Cerebellar nuclear complex (tissue), 1 donor: ENCODE measurements at regions not wholly inside any gene's neighbourhood (a gene's known extent, or its start where the extent isn't known, plus 50 kb on each side); places are given as distances from the start of the nearest gene placed in this dataset.

ENCODE experiments used
- DNase-seq, 2 experiments: peaks; one replicate each; lab custom pipeline; 2025; lab: John Stamatoyannopoulos, UW

DNA sequence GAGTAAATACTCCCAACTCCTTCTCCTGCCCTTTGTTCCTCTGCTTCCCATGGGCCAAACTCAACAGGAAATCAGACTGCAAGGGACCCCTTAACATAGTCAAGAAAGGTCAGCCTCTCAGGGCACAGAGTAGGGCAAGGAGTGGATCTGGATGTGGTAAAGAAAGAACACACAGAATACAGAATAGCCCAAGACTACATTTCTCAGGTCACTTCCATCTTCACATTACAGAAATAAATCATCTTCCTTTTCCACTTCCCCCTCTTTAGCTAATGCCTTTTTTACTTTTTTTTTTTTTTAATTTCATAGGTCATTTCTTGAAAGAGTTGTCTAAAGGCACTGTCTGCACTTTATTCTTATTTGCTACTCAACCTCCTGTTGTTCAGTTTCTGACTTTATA lies 558.3 kb downstream of the TNS1 start:
- DNase-seq = no peak

DNA sequence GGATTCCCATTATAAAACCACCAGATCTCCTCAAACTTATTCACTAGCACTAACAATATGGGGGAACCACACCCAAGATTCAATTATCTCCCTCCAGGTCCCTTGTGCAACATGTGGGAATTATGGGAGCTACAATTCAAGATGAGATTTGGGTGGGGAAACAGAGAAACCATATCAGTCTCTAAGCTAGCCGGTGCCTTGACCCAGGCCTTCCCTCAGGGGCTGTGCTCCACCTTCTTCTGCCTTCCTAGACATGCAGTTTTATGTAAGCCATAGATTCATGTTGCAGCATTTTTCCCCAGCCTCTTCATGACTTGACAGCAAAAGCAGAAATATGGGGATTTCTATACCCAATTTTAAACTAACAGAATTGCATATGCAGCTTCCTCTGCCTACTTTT lies 559.2 kb downstream of the TNS1 start:
- no peak for DNase-seq

- DNase-seq = no peak
Observed at GRCh38 chr2:217440000-217440399, 562.8 kb downstream of the TNS1 start.

DNA sequence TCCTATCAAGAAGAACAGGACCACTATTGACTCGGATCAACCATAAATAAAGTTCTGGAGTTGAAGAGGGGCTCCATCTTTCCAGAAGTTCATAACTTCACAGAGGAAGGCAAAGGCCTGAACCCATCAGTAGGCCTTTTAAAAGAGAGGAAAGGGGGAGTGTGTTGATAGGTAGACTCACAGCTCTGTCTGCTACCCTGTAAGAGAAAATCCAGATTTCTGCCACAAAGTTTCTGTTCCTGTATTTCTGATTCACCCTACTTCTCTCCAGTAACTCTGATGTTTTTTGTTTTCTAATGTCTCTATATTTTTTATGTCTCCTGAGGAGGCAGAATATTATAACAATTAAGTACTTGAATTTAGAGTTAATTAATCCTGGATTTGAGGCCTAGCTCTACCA lies 564.0 kb downstream of the TNS1 start:
- no peak for DNase-seq

DNA sequence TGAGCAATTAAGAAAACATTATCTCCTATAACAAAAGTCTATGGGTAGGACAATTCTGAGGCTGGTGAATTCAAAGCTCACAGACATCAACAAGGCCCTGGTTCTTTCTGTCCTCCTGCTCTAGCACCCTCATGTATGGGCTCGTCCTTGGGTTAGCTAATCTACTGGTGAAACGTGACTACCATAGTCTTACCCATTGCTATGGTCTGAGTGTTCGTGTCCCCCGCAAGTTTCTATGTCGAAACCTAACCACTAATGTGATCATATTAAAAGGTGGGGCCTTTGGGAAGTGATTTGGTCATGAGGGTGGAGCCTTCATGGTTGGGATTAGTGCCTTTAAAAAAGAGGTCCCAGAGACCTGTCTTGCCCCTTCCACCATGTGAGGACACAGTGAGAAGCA lies 564.7 kb downstream of the TNS1 start:
- no peak for DNase-seq

DNA sequence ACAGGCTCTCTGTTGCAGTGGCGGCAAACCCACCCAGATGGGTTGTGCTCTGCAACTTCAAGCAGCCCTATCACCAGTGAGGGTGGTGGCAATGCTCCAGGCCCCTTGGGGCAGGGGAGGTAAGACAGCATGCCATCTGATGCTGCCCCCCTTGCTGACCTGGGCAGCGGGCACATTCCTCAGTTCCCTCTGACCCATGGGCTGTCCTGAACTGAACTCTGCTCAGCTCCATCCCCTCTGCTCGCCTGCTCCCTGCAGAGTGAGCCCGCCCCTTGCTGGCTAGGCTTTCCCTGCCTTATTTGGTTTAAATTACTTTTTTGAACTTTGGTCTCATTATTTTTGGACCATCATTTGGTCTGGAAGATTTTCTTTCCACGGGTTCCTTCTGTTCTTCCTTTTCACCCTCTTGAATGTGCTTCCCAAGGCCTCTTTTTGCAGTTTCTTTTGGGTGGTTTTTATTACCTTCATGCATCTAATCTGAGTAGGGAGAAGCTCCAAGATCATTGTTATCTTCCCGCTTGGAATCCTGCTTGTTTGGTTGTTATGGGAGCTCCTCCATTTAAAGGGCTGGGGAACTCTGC lies 565.4 kb downstream of the TNS1 start:
- DNase-seq = no peak

- no peak for DNase-seq
Observed at GRCh38 chr2:217436386-217436785, 566.4 kb downstream of the TNS1 start.

GRCh38 chr2:217434180-217434975 lies 568.4 kb downstream of the TNS1 start:
- DNase-seq = peak; percentile 58 to 69

DNA sequence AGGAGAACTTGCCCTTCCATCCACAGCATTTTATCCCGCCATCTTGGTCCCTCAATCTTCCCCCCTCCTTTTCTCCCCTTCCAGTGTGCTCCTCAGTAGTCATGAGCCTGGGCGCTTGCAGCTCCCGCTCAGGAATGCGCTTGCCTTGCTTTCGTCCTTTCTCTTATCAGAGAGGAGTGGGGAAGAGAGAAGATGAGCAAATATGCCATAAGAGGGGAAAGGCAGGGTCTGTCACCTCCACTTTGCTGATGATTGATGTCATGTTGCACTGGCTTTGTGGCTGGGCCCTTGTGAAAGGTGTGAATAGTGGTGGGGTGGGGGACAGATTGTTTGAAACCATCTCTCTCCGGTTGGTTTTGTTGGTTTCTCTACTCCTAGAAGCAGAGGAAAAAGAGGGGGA lies 569.3 kb downstream of the TNS1 start:
- DNase-seq = no peak

DNA sequence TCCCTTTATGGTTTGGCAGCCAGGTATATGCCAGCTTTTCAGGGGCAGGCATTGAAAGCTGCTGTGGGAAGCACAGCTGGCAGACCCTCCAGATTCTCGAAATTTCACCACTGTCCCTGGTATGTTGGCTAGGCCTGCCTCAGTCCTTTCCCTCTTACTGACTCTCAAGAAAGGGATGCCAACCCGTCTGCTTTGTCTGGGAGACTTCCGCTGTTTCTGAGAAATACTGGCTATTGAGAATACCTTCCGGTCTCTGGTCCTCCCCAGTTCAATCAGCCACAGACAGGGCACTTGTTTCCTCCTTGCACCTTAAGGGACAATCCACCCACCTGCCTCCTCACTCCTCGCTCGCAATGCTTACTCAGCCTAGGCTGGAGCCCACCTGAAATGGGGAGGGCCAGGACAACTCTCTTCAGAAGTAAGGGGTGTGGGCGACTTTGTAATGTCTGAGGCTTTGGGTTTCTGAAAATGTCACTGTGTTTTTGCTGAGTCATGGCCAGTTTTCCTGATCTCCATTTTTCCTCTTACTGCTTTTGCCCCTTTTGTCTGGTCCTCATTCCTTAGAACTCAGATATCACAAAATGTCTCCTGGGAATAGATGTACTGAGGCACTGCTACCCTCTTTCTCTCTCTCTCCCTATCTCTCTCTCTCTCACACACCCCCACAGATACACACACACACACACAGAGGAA lies 571.1 kb downstream of the TNS1 start:
- no peak for DNase-seq

- DNase-seq = no peak
Observed at GRCh38 chr2:217430916-217431576, 571.2 kb upstream of the TNP1 start.

DNA sequence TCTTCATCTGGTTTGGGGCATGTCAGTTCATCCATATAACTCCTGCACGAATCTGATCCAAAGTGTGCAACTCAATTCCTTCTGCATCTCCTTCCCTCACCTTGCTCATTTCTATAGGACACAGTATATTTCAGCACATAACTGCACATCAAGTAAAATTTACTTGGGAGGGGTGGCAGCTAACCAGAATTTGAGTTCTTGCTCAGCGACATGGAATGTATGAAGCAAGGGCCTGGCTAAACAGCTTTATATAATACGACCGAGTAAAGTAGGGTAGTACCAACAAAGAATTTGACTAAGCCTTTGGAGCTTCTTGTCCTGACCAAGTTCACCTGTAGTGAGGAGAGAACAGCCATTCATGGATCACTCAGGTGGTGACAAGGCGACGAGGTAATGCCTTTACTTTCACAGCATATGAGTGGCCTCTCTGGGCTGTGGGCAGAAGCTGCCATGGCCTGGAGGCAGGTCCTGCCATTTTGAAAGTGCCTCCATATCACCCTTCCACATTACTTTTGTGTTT lies 570.2 kb upstream of the TNP1 start:
- DNase-seq = no peak

DNA sequence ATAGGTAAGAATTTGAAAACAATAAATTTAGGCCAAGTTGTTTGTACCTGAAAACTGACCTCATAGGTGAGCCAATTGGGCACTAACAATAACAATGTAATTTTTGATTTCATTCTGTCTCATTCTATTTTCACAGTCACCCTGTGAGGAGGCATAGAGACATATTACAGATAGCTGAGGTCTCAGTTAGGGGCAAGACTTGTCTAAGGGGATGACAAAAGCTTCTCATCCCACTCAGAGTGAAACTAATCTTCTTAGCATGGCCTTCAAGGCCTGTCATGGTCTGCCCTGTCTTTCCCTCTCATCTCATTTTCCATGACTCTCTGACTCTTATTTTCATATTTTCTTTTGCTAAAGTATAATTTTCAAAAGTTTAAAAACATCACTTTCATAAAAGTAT lies 562.0 kb upstream of the TNP1 start:
- no peak for DNase-seq

DNA sequence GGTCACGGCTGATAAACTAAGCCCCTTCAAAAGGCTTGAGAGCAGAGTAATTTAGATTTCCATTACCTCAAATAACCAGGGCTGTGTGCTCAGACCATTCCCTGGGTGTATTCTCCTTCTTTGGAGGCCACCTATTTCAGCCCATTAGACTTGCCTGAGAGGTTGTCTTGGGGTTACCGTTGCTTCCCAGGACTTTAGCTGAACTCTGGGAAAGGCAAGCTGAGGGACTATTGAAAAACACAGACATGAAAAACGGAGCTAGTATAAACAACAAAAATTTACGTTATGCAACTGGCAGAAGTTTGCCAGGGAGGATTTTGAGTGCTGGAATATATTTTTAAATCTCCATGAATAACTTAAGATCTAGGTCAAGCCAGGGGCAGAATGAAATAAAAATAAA lies 561.0 kb upstream of the TNP1 start:
- no peak for DNase-seq

GRCh38 chr2:217419055-217419671 lies 559.3 kb upstream of the TNP1 start:
- DNase-seq = no peak

GRCh38 chr2:217418544-217418943 lies 558.7 kb upstream of the TNP1 start:
- DNase-seq = no peak

DNA sequence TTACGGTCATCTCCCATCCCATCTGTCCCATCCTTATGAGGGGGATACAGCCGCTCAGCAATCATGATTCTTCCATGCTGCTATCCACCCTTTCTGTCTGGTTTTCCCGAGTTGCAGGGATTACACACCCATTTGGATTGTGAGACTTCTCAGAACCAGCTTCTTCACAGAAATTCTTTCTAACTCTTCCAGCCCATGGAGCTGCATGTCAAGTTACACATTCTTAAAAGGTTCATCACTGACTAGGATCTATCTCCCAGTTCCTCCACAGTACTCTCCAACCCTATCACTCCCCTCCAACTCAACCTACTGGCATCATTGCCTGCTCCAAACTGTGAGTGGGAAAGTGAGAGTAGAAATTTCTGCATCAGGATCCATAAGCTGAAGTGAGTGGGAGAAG lies 558.2 kb upstream of the TNP1 start:
- DNase-seq = no peak

DNA sequence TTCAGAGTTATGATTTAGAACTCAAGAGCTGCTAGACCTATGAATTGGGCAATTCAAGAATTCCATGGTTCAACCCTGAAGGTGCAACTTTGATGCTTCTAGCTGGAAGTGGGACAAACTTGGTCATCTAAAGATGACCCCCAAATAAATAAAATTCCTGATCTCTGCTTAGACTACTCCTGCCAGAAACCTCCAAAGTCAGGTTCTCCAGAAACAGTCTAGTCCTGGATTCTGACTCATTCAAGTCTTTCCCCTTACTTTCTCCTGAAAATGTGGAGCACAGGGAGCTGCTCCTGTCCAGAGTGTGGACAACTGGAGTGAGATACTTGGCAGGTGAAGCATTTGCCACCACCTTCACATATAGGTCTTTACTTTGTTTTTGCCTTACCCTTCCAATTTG lies 557.7 kb upstream of the TNP1 start:
- no peak for DNase-seq

- DNase-seq = no peak
Observed at GRCh38 chr2:217415316-217415715, 555.5 kb upstream of the TNP1 start.

DNA sequence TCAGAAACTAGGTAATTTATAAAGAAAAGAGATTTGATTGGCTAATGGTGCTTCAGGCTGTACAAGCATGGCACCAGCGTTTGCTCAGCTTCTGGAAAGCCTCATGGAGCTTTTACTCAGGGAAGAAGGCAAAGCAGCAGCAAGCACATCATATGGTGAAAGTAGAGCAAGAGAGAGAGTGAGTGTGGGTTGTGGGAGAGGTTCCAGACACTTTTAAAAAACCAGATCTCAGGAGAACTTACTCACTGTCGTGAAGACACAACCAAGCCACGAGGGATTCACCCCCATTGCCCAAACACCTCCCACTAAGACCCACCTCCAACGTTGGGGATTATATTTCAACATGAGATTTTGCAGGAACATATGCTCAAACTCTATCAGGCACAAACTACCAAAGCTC lies 554.6 kb upstream of the TNP1 start:
- DNase-seq = no peak

DNA sequence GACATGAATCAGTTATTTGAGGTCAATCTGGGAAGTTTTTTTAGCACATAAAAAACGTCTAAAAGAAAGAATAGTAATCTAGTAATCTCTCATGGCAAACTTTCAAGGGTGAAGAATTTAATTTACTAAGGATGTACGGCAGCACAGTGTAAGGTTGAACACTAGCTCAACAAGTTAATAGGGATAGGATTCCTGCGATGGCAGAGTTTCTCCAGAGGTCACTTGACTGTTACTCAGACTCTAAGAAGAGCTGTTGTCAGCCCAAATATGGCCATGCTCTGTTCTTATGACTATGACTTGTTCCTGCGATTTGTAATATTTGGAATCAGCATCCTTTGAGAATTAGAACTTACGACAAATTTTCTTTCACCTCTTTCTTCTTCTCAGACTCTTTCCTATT lies 553.3 kb upstream of the TNP1 start:
- DNase-seq = no peak

GRCh38 chr2:217412721-217413120 lies 552.9 kb upstream of the TNP1 start:
- DNase-seq = no peak
